Sigmoid colon (tissue), 6 donors: ENCODE measurements at regions not wholly inside any gene's neighbourhood (a gene's known extent, or its start where the extent isn't known, plus 50 kb on each side); places are given as distances from the start of the nearest gene placed in this dataset.
A peak's percentile ranks its signal among the peaks of the same experiment; 100 is the strongest.

Source experiments
- DNase-seq: peaks from one replicate; pipeline ENCODE4 v3.0.0-alpha.2; 2019
- H3K27ac ChIP-seq, 4 donors: fragments of 200-600 bp; sonication (generic); one replicate each; pipeline ENCODE4 v1.5.1; 2016 to 2019; ENCODE audit warnings: mild to moderate bottlenecking in 1 of 4
- H3K27me3 ChIP-seq, 3 donors: fragments of 200-600 bp; sonication (generic); one replicate each; pipeline ENCODE4 v1.5.1; 2019; ENCODE audit warnings: mild to moderate bottlenecking in 1 of 3
- H3K36me3 ChIP-seq, 4 donors: fragments of 200-600 bp; sonication (generic); one replicate each; pipeline ENCODE4 v1.5.1; 2016 to 2019
- H3K4me1 ChIP-seq, 4 donors: fragments of 200-600 bp; sonication (generic); one replicate each; pipeline ENCODE4 v1.5.1; 2017 to 2019
- H3K4me3 ChIP-seq, 4 donors: fragments of 200-600 bp; sonication (generic); one replicate each; pipeline ENCODE4 v1.5.1; 2017 to 2019; ENCODE audit warnings: mild to moderate bottlenecking in 2 of 4, moderate library complexity in 1 of 4
- H3K9me3 ChIP-seq, 4 donors: fragments of 200-600 bp in 3 of 4; sonication (generic) in 3 of 4; one replicate each; pipeline versions ENCODE4 v1.5.1 to v1.6.1; 2013 to 2019
- EP300 ChIP-seq, 4 donors: sonication (generic); formaldehyde crosslinking; IDR thresholded peaks; one replicate each; pipeline ENCODE4 v1.6.1; 2017; ENCODE audit warnings: antibody characterized with exemption in 4 of 4
- POLR2A ChIP-seq, 2 donors: fragments of 450-650 bp; IDR thresholded peaks; one replicate each; pipeline ENCODE4 v1.6.1; 2016; ENCODE audit warnings: antibody characterized with exemption in 2 of 2, mild to moderate bottlenecking in 2 of 2, moderate library complexity in 2 of 2
- POLR2AphosphoS5 ChIP-seq, 4 donors: sonication (generic); formaldehyde crosslinking; IDR thresholded peaks; one replicate each; pipeline ENCODE4 v1.6.1; 2017; ENCODE audit warnings: antibody characterized with exemption in 4 of 4
- WGBS, 2 donors: extraction: QIAGEN DNeasy Blood & Tissue Kit; methylation state at CpG; one replicate each; pipeline ENCODE4 v1.1.7; 2013; 5-methylcytosine and 5-hydroxymethylcytosine counted together
- intact Hi-C: fragments of 100-400 bp; cut with DNase I; formaldehyde crosslinking; loops from one replicate; pipeline ENCODE4 v1.15.1; 2023
- TF ChIP-seq, protein P1 (sequence below), 4 experiments: fragments of 450-650 bp in 3 of 4; fragments of 200-600 bp in 1 of 4; IDR thresholded peaks; one replicate each; pipeline ENCODE4 v1.5.1; 2016 to 2019; ENCODE audit warnings: antibody characterized with exemption in 4 of 4, mild to moderate bottlenecking in 3 of 4, moderate library complexity in 2 of 4
- donor health status: healthy with polysubstance abuse.
- donor health status: healthy.

DNA sequence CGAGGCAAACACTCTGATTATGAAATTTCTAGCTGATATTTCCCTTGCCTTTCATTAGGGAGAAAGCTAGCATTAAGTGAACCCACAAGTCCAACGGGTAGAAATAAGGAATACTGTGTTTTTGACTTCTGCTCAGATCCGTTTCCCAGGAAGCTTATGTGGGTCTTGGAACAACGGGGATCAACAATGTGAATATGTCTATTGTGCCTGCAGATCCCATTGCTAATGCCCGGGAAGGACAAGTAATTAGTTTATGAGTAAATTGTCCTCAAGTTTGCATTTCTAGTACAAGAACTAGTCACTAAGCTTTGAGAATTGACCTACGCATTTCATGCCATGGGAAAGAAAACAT, 236.4 kb downstream of the UACA start:
- H3K4me3 ChIP-seq = peak overlapping the region; percentile 8 to 37 (median 26)

DNA sequence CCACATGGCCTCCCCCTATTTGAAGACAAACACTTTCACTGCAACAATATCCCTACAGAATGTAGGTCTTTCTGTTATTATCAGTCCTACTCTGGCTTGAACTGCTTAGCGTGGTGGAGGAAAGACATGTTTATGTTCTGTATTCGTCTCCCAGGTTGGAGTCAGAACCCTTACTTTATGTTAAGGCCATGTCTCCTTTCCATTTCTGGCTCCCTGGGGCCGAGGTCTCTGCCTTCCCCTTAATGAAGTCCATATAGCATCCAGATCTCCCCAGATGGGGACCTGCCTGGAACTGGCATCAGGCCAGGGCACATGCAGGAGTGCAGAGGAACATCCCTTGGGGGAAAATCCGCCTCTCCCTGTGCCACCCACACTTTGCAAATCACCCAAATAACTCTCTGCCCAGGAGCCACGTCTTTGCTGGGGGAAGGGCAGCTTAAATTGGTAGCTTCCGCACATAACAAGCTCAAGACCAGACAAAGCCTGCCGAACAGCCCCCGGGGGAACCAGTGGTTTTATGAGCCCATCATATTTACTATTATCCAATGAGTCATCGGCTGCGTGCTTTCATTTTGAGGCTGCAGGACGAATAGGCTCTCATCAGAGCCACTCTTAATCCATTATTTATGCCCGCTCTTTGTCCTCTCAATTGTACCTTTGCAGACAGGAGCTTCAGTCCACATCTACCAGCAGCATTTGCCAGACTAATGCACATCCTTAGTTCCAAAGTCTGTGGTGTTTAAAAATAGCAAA, 237.0 kb downstream of the UACA start:
- no peak for DNase-seq
- intact Hi-C loops = no loop called here

More for the DNA sequence above, 236.4 kb downstream of the UACA start:
- intact Hi-C loops = no loop called here
- Histone ChIP-seq H3K27me3 (no peaks in the 10 kb centered on the region), H3K9me3 (no peaks in the 10 kb centered on the region), H3K4me1 (peaks cover 0 to 14% (median 11%) of the 10 kb centered on the region in 4 donors), H3K36me3 (no peaks in the 10 kb centered on the region), H3K27ac (no peak overlapping the region)
- no peak for DNase-seq
- TF ChIP-seq POLR2AphosphoS5 (IDR thresholded peaks at IDR 0.05) (no peak), POLR2A (IDR thresholded peaks at IDR 0.05) (no peak), EP300 (IDR thresholded peaks at IDR 0.05) (no peak)
- TF ChIP-seq, protein P1, sequence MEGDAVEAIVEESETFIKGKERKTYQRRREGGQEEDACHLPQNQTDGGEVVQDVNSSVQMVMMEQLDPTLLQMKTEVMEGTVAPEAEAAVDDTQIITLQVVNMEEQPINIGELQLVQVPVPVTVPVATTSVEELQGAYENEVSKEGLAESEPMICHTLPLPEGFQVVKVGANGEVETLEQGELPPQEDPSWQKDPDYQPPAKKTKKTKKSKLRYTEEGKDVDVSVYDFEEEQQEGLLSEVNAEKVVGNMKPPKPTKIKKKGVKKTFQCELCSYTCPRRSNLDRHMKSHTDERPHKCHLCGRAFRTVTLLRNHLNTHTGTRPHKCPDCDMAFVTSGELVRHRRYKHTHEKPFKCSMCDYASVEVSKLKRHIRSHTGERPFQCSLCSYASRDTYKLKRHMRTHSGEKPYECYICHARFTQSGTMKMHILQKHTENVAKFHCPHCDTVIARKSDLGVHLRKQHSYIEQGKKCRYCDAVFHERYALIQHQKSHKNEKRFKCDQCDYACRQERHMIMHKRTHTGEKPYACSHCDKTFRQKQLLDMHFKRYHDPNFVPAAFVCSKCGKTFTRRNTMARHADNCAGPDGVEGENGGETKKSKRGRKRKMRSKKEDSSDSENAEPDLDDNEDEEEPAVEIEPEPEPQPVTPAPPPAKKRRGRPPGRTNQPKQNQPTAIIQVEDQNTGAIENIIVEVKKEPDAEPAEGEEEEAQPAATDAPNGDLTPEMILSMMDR (IDR thresholded peaks at IDR 0.05) = no peak
- 46 to 73% methylated on average over 6 of the region's 6 CpGs for WGBS, 2 donors

DNA sequence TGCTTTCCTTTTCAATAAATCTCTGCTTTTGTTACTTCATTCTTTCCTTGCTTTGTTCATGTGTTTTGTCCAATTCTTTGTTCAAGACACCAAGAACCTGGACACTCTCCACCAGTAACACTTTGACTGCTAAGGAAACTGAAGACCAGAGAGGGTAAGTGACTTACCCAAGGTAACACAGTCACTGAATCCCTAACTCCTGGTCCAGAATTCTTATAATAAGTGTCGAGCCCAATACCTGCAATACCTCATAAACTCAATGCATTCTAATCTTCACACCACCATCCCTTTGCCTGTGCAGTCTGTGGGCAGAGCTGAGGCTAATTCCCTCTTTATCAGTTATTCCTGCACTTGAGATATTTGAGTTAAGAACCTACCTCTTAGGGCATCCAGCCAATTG, 237.8 kb downstream of the UACA start:
- Histone ChIP-seq H3K36me3 (no peaks in the 10 kb centered on the region), H3K4me3 (no peak overlapping the region), H3K9me3 (no peaks in the 10 kb centered on the region), H3K27ac (no peak overlapping the region), H3K27me3 (no peaks in the 10 kb centered on the region), H3K4me1 (peaks cover 0 to 14% (median 11%) of the 10 kb centered on the region in 4 donors)
- DNase-seq = no peak
- intact Hi-C loops = no loop called here
- TF ChIP-seq POLR2A (IDR thresholded peaks at IDR 0.05) = no peak
- TF ChIP-seq EP300 (IDR thresholded peaks at IDR 0.05) = no peak
- TF ChIP-seq, protein P1 (IDR thresholded peaks at IDR 0.05) = no peak
- no peak for TF ChIP-seq POLR2AphosphoS5 (IDR thresholded peaks at IDR 0.05)
- 95 to 98% methylated on average over 1 of the region's 1 CpG for WGBS, 2 donors

More for the DNA sequence above, 237.0 kb downstream of the UACA start:
- H3K4me1 ChIP-seq = peaks cover 0 to 14% (median 11%) of the 10 kb centered on the region in 4 donors
- peak overlapping the region; percentile 8 to 37 (median 26) for H3K4me3 ChIP-seq
- peak overlapping the region in 1 of 4 donors; percentile 17 for H3K27ac ChIP-seq
- 17 to 39% methylated on average over 12 of the region's 12 CpGs for WGBS, 2 donors
- TF ChIP-seq EP300 (IDR thresholded peaks at IDR 0.05) (no peak), POLR2A (IDR thresholded peaks at IDR 0.05) (no peak), POLR2AphosphoS5 (IDR thresholded peaks at IDR 0.05) (no peak)
- TF ChIP-seq, protein P1 (IDR thresholded peaks at IDR 0.05) = no peak
- H3K36me3 ChIP-seq = no peaks in the 10 kb centered on the region
- H3K27me3 ChIP-seq = no peaks in the 10 kb centered on the region
- no peaks in the 10 kb centered on the region for H3K9me3 ChIP-seq

GRCh38 chr15:70524470-70524869, 238.9 kb downstream of the UACA start:
- H3K27ac ChIP-seq = no peak overlapping the region
- no peak for DNase-seq
- intact Hi-C loops = no loop called here

More at GRCh38 chr15:70524470-70524869, 238.9 kb downstream of the UACA start:
- Histone ChIP-seq H3K36me3 (no peaks in the 10 kb centered on the region), H3K27me3 (no peaks in the 10 kb centered on the region), H3K9me3 (no peaks in the 10 kb centered on the region), H3K4me1 (peaks cover 0 to 14% (median 11%) of the 10 kb centered on the region in 4 donors), H3K4me3 (no peak overlapping the region)
- TF ChIP-seq, protein P1 (IDR thresholded peaks at IDR 0.05) = no peak
- TF ChIP-seq POLR2AphosphoS5 (IDR thresholded peaks at IDR 0.05) (no peak), EP300 (IDR thresholded peaks at IDR 0.05) (no peak), POLR2A (IDR thresholded peaks at IDR 0.05) (no peak)
- 74 to 87% methylated on average over 6 of the region's 6 CpGs for WGBS, 2 donors
